GM20000 (cell line): ENCODE measurements at regions not wholly inside any gene's neighbourhood (a gene's known extent, or its start where the extent isn't known, plus 50 kb on each side); places are given as distances from the start of the nearest gene placed in this dataset.
"Not testable (repeated sequence)": the region's sequence is repeated elsewhere in the genome, so short reads cannot be mapped to it uniquely, and the experiment has no call there.

Experiments
- DNase-seq: peaks from one replicate; pipeline ENCODE4 v3.0.0; 2012; ENCODE audit warnings: low spot score
- TF ChIP-seq, protein P1 (sequence below): IDR thresholded peaks from 2 replicates; pipeline ENCODE4 v1.5.1; 2012; ENCODE audit warnings: mild to moderate bottlenecking, control low read depth; ENCODE audit errors: extremely low read depth, missing control alignments

DNA sequence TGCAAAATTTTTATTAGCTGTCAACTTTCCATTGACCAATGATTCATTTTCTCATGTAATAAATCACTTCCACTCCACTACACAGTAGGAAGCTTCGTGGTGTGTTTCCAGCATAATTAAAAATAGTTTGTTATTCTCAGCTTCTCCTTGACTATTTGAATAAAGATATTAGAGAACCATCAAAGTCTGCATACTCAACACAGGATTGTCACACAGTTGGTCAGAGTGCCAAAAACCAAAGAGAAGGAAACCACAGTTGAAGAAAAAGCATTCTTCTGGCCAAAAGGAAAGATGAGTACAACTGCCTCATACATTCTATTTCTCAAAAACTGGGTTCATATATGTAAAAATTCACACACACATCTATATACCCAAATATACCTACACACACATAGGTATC is 455.1 kb upstream of the HSF2 start:
- no peak for DNase-seq
- TF ChIP-seq, protein P1, sequence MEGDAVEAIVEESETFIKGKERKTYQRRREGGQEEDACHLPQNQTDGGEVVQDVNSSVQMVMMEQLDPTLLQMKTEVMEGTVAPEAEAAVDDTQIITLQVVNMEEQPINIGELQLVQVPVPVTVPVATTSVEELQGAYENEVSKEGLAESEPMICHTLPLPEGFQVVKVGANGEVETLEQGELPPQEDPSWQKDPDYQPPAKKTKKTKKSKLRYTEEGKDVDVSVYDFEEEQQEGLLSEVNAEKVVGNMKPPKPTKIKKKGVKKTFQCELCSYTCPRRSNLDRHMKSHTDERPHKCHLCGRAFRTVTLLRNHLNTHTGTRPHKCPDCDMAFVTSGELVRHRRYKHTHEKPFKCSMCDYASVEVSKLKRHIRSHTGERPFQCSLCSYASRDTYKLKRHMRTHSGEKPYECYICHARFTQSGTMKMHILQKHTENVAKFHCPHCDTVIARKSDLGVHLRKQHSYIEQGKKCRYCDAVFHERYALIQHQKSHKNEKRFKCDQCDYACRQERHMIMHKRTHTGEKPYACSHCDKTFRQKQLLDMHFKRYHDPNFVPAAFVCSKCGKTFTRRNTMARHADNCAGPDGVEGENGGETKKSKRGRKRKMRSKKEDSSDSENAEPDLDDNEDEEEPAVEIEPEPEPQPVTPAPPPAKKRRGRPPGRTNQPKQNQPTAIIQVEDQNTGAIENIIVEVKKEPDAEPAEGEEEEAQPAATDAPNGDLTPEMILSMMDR: no peak

DNA sequence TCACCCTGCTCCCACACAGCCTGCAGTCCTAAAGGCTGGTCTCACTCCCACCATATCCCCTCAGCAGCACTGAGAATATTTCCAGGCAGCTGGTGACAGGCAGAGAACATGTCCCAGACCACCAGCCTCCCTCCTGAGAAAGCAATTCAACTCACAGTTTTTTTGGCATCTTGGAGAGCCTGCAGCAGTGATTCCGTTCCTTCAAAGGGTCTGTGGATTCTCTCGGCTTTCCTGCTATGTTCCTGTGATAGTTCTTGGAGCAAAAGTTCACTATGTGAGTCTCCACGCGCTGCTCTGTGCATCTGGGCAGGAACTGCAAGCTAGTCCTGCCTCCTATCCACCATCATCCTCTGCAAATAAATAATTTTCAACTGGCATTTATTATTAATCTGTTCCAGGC is 448.3 kb upstream of the HSF2 start:
- TF ChIP-seq, protein P1: no peak
- no peak for DNase-seq

DNA sequence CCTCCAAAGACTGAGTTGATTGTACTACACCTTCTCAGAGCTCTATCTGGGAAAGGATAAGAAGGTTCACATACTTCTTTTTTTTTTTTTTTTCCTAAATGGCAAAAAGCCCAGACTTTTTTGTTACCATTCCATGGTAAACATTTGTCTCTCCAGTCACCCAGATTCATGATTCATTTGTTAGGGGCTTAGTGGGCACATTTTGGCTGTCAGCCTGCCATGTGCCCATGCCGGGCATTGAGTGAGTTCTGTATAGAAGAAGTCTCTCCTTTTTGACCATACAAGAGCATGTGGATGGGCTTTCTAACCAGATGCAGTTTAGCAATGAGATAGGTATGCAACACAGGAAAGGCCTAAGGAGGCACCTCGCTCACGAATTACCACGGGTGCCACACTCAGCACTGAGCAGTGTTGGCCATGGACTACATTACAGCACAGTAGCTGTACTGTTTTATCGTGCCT is 447.5 kb upstream of the HSF2 start:
- no peak for DNase-seq
- TF ChIP-seq, protein P1: no peak

DNA sequence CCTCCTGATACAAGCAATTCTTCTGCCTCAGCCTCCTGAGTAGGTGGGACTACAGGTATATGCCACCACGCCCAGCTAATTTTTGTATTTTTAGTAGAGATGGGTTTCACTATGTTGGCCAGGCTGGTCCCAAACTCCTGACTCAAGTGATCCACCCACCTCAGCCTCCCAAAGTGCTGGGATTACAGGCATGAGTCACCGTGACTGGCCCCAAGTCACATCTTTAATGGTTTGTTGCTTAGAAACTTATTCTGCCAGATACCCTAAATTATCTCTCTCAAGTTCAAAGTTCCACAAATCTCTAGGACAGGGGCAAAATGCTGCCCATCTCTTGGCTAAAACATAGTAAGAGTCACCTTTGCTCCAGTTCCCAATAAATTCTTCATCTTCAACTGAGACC is 444.1 kb upstream of the HSF2 start:
- DNase-seq: not testable (repeated sequence)

DNA sequence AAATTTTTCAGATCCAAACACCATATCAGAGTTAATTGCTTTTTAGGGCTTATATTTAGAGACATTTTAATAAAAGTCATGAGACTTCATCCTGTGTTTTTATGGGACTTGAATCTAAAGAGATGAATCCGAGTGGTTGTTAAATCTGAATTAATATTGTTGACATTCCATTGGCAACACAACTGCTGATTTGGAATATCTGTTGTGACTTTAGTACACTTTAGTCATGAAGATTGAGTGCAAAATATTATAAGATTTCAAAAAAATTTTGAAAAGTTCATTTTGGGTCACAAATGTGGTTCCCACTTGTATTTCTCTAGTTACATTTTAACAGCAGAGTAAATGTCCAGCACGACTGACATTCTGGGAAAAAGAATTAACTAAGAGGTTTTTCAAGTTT is 442.7 kb upstream of the HSF2 start:
- DNase-seq: no peak
- TF ChIP-seq, protein P1: no peak

DNA sequence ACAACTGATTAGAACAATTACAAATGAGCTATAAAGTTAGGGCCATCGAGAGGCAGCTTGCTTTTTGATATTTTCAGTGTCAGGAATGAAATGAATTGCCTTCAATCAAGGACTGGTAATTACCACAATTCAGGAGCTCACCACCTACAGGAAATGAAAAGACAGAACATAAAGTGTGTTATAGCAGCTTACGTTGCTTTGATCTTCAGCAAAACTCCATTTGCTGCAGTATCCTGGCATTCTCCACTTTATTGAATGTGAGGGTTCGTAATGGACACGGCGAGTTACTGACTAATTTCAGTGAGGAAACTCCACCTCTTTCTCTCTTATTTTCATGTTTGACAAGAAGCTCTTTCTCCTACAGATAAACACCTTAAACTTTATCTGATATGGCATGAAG is 440.0 kb upstream of the HSF2 start:
- no peak for DNase-seq

DNA sequence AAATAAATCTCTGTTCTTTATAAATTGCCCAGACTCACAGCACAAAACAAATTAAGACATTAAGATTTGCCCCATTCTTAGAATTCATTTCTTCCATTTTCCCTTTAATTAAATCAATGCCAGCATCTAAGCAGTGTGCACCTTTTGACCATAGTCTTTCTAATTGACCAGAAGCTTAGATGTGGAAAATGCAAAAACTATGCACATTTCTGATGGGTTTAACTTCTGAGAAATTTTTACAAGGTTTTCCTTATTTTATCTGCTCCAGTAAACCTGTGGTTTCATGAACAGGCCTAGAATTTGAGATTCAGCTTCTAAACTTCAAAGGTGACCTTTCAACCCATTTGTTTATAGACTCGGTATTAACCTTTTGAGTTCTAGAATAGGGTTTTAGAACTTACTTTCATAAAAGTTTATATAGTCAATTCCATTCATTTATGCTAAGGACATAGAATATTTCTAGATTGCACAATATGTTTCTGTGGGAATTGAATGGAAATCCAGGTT is 437.8 kb upstream of the HSF2 start:
- no peak for DNase-seq
- TF ChIP-seq, protein P1: no peak

More for the DNA sequence above, 440.0 kb upstream of the HSF2 start:
- TF ChIP-seq, protein P1: no peak

DNA sequence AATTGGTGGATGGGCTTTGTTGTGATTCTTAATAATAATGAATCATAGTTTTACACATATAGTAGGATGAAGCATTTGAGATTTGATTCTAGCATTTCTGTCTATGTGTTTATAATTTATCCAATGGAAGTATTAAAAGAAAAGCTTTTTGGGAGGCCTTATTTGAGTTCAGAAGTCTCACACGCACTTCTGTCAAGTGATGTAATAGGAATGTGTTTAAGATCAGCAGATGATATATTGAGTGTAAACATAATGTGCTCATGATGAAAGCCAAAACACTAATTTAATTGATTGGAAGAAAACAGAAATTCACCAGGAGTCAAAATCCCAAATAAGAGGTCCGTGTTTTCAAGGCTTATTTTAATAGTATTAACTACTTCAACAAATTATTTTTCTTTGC is 435.6 kb upstream of the HSF2 start:
- TF ChIP-seq, protein P1: no peak
- DNase-seq: no peak
